Fibroblast of skin of right biceps (primary cell): ENCODE measurements at regions not wholly inside any gene's neighbourhood (a gene's known extent, or its start where the extent isn't known, plus 50 kb on each side); places are given as distances from the start of the nearest gene placed in this dataset.
"Not testable (repeated sequence)": the region's sequence is repeated elsewhere in the genome, so short reads cannot be mapped to it uniquely, and the experiment has no call there.

Experiments
- DNase-seq: peaks from one replicate; pipeline ENCODE4 v3.0.0-alpha.2; 2013

DNA sequence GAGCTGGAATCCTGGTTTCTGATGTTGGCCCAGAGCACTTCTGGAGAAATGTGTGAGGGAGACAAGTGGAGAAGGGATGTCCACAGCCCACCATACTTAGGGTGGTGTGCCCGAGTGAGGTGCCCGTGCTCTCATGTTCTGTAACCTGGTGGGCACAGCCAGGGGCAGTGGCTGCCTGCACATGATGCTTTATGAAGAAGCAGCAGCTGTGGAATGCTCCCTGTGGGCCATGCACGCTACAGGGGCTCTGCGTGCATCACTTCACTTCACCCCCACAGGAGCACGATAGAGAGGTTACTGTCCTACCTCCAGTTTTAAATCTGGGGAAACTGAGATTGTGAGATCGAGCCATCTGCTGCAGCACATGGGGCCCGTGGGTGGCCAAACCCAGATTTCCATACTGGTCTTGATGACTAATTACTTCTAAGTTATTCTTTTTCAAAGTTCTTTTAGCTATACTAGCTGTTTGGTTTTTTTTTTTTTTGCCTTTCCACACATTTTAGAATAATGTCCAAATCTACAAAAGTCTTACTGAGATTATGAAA is 441.6 kb downstream of the GADD45G start:
- no peak for DNase-seq

DNA sequence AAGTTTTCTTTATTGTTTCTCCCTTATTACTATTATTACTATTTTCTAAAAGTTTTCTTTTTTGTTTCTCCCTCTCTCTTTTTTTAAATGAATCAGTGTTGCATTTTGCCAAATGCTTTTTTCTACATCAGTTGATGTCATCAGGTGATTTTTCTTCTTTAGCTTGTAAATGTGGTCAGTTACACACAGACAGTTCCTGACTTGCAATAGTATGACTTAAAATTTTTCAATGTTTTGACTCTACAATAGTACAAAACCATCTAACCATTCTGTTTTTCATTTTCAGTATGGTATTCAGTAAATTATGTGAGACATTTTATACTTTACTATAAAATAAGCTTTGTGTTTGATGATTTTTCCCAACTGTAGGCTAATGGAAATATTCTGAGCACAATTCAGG is 443.0 kb downstream of the GADD45G start:
- DNase-seq: no peak

DNA sequence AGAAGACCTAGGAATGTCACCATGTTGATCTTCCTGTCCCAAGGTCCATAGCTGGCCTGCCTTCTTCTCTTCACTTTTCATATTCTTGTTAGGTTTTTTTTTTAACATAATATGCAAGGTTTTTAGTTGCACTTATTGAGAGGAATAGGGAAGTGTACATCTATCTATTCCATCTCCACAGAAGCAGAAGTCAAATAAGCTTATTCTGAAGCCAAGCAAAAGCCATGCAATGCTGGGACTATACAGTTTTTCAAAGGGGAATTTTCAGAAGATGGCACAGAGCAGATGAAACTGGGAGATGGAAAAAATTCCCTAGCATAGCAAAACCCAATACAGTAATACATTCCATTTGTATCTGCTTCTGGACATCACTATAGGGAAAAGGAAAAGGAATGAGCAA is 447.6 kb downstream of the GADD45G start:
- DNase-seq: no peak

DNA sequence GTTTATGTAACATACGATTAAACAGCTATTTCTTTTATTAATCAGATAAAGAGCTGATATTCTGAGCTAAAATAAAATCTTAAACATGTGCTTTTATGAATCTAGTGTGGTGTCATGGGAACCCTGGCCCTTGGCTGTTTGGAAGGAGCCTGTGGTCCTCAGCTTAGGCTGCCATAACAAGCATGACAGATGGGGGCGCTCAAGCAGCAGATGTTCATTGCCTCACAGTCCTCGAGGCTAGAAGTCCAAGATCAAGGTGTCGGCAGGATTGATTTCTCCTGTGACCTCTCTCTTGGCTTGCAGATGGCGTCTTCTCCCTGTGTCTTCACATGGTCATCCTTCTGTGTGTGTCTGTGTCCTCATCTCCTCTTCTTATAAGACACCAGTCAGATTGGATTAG is 448.2 kb downstream of the GADD45G start:
- no peak for DNase-seq

DNA sequence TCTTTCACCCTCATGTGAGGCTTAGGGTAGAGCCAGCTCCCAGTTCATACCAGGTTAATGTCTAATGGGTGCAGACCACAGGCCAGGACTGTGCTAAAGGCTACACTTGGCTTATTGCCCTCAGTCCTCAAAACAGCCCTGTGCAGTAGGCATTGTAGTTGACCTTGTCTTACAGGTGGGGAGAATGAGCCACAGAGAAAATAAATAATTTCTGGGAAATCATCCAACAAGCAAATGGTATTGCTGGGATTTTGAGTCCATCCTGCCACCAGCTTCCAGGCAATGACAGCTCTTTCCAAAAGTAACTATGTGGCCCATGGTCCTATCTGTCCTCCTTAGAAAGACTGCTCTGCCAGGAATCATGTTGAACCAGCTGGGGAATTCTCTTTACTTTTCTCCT is 450.0 kb downstream of the GADD45G start:
- no peak for DNase-seq

DNA sequence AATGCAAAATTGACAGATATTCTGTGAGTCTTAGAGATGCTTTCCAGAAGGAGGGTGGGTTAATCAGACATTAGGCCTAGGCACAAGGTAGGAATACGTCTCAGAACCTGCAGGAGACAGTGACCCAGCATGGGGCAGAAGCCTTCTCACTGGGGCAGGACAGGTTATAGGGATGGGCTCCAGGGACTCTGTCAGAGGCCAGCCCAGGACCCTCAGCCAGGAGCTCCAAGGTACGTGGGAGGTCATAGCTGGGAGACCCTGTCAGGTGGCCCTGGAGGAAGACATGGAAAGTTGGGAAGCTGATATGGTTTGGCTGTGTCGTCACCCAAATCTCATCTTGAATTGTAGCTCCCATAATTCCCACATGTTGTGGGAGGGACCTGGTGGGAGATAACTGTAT is 450.4 kb downstream of the GADD45G start:
- DNase-seq: no peak

DNA sequence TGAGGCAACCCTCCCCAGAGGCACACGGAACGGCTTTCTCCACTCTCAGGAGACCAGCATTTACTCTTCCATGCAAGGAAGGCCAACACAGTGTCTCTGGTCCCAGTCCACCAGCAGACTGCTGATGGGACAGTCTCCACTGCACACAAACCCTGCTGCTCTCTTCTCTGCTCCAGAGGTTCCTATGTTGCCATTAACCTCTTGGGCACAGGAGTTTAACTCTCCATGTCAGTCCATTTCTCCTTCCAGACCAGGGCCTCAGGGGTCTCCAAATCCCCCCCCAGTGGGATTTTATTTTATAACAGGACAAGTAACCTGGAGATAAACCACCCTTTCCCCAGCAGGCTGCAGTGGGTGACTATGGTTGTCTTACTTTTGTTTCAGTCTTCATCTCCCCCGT is 452.5 kb downstream of the GADD45G start:
- DNase-seq: no peak

DNA sequence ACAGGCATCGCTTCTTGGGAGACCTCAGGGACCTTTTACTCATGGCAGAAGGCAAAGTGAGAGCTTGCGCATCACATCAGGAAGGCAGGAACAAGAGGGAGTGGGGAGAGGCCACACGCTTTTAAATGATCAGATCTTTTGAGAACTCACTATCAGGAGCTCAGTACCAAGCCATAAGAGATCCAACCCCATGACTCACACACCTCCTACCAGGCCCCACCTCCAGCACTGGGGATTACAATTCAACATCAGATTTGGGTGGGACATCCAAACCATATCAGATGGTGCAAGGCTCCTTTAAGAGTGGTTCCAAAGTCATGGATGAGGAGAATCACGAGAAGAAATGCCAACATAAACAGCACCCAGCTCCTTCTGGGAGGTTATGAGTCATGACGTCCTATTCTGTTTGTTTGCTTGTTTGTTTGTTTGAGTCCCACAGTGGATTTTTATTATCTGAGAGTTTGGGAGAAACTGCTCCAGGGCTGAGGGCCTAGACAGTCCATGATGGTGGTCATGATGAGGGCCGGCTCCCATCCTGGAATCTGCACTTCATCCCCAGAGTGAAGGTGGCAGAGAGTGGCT is 453.5 kb downstream of the GADD45G start:
- no peak for DNase-seq

DNA sequence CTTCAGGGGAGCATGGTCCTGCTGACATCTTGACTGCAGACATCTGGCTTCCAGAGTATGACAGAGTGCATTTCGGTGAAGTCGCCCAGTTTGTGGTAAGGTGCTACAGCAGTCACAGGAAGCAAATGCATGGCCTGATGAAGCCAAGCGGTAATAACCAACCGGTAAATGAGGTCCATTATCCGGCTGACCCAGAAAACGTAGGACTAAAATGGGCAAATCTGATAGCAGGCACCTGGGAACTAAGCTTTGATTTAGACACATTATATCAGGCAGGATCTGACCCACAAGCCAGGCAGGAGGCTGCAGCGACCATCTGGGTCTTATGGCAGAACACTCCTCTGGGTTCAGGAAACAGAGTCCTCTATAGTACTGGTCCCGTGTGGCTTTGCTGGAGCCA is 454.6 kb downstream of the GADD45G start:
- no peak for DNase-seq

DNA sequence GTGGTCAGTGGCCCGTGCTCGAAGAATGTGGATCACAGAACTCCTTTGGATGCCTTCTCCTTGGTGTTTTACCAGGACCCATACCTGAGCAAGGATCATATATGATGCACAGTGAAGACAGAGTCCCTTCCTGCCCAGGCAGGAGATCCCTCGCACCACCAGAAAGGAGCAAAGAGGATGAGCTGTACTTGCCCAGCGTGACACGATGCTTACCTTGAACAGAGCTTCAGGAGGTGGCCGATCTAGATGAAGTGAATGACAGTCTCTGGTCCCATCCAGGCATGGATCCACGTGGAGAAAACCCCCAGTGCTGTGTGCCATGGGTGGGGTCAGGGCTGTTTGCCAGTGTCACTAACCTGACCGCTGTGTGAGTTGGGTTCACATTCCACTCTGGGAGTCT is 455.4 kb downstream of the GADD45G start:
- DNase-seq: no peak

DNA sequence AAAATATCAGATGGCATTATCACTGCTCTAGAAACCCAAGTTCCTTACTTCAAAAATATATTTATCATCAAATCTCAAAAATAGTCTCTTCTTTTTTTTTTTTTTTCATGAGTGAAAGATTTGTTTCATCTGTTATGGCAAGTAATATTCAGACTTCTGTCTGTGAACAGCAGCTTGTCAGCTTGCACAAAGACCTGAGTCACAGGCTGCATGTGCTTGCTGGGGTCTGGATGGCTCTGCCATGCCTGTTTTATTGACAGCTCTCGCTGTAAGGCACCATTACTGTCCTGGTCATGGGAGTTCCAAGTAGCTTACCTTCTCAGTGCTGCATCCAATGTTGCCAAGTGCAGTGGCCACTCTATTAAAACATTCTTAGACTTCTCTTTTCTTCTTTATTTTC is 456.4 kb downstream of the GADD45G start:
- no peak for DNase-seq

DNA sequence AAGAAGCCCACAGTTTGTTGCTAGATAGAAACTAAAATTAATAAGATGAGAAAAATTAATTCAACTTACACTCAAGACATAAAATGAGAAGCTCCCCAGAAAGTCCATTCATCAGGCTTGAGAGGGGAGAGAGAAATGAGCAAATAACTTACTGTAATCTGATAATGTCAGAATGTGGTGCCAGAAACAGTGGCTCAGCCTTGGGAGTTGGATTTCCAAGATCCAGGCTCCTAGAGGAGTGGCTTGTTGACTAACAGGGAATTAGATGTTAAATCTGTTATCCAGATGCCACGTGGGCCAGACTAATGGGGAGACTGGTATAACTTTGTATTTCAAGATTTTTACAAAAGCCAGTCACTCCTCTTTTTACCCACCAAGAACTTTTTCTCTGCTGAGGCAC is 458.2 kb downstream of the GADD45G start:
- DNase-seq: no peak

DNA sequence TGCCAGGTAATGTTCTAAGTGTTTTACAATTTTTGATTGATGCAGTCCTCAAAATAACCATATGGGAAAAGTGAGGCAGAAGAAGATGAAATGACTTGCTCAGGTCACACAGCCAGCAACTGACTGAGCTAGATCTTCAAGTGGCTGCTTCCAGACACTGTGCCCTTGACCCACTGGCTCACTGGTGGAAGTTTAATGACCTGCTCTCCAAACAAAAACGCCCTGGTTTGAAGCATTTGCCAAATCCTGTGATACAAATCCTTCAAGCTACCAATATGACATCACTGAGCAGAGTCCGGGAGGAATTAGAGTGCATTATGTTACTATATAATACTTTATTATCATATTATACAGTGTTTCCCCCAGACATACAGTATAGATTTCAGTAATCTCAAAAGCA is 459.4 kb downstream of the GADD45G start:
- no peak for DNase-seq

DNA sequence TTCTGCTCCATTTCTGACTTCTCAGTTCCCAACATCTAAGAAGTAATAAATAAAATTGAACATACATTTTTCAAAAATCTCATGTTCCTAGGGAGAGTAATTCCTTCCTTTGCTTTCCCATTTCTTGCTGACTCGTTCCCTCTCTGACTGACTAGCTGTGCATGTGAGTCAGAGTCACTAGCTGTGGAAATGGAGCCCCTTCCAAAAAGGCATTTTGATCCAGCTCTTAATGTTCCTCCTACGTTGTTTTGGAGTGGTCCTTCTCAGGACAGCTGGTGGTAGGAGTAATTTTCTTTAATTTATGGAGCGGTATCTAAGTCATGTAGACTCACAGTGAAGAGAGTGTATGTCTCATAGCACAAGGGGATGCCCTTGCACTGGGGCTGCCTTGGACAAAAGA is 460.2 kb downstream of the GADD45G start:
- DNase-seq: peak; percentile 54

DNA sequence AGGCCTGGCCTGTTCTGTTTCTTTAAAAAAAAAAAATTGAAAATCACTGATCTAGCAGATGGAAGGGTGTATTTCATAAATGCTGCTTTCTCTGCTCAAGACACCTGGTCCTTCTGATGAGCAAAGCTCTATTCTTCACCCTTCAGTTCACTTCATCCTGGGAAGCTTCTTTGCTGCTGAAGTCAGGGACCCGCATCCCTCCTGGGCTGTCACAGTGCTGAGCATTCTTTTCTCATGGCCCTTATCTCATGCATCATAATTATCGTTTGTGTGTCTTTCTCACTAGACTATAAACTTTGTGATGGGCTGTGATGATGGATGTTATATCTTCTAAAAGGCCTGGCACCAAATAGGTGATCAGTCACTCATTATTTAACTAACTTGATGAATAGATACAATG is 461.0 kb downstream of the GADD45G start:
- DNase-seq: no peak

DNA sequence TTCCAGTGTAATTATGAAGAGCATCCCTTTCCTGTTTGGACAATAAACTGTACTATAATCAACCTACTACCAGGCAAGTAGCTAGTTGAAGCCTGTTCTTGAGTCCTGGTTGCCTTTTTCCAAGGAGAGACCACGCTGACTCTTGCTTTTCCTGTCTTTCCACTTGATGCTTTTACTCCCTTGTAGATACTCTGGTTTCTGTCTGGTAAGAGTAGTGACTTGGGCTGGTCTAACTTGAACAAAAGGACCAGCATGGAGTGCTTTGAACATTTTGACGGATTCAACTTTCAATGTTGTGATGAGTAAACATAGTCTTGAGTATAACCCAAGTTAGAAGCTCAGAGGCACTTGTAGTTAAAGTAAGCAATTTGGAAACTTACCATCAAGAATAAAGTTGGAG is 464.3 kb downstream of the GADD45G start:
- DNase-seq: no peak

DNA sequence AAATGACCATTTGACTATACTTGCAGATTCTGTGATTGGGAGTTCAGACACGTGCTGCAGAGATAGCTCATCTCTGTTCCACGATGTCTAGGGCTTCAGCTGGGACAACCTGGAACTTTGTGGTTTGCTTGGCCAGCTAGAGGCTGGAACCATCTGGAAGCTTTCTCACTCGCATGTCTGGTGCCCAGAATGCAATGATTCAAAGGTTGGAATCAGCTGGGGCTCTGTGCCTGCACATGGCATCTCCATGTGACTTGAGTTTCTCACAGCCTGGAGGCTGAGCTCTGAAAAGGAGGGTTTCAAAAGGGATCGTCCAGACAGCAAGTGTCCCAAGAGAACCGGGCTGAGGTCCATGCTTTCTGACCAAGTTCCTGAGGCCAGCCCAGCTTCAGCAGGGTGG is 465.2 kb downstream of the GADD45G start:
- no peak for DNase-seq

DNA sequence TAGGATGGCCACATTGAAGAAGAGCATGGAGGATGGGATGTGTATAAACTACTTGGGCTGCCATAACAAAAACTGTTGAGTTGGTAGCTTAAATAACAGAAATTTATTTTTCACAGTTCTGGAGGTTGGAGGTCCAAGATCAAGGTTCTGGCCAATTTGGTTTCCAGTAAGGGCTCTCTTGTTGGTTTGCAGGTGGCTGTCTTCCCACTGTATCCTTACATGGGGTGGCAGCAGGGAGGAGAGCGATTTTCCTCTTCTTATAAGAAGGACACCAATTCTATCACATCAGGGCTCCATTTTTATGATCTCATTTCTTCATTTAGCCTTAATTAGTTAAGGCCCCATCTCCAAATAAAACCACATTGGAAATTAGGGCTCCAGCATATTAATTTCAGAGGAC is 465.7 kb downstream of the GADD45G start:
- no peak for DNase-seq

DNA sequence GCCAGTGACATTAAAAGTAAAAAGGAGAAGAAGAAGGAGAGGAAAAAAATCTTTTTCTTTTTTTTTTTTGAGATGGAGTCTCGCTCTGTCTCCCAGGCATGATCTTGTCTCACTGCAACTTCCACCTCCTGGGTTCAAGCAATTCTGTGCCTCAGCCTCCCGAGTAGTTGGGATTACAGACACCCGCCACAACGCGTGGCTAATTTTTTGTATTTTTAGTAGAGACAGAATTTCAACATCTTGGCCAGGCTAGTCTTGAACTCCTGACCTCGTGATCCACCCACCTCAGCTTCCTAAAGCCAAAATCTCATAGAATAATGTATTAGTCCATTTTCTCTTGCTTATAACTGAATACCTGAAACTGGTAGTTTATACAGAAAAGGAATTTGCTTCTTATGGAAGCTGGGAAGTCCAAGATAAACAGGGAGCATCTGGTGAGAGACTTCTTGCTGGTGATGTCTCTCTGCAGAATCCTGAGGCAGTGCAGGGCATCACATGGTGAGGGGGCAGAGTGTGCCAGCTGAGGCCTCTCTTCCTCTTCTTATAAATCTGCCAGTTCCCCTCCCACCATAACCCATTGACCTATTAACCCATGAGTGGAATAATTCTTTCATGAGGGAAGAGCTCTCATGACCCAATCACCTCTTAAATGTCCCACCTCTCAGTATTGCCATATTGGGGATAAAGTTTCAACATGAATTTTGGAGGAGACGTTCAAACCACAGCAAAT is 466.3 kb downstream of the GADD45G start:
- DNase-seq: no peak

DNA sequence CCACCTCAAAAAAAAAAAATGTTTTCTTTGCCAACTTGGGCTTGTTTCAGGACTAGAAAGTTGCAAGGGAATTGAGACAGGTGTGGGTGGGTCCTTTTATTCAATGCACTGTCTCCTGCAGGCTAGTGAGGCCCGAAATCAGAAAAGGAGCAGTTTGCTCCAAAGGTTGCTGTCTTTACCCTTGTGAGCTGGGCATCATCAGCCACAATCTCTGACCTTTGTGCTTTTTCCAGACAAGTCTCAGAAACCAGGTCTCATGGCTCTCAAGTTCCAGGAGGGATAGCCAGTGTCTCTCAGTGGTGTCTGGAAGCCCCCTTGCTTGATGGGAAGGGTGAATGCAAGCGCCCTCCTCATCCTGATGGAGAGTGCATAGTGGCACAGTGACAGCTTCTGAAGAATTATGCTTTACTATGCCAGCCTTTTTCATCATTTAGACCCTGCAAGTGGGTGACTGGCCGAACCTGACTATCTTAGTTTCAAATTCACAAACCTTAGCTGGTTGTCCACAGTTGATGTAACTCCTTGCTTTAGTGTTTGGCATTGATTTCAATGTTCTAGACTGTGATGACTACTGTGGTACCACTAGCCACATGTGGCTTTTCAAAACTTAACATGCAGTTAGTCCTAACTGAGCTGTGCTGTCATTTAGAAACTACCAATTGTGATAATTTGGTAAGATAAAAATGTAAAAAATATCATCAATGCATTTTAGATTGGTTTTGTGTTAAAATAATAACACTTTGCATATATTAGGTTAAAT is 468.6 kb downstream of the GADD45G start:
- no peak for DNase-seq

DNA sequence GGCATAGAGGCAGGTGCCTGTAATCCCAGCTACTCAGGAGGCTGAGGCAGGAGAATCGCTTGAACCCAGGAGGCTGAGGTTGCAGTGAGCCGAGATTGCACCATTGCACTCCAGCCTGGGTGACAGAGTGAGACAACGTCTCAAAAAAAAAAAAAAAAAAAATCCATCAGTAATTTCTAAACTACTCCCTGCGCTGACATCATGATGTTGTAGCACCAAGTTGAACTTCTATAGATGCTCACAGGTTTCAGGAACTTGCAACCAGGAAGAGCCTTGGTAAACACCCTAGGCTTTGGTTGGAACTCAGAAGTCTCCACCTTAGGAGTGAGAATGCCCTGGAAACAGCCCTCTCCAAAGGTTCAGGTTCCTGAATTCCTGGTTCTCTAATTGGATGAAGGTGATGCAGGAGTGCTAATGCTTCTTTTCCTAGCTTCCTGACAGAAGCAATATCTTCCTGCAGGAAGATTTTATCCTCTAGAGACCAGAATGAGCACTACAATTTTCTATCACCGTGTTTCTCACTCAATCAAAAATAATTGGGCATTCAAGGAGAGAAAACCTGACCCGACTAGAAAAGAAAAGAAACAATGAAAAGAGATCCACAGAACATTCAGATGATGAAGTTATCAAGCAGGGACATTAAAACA is 469.6 kb downstream of the GADD45G start:
- DNase-seq: no peak

DNA sequence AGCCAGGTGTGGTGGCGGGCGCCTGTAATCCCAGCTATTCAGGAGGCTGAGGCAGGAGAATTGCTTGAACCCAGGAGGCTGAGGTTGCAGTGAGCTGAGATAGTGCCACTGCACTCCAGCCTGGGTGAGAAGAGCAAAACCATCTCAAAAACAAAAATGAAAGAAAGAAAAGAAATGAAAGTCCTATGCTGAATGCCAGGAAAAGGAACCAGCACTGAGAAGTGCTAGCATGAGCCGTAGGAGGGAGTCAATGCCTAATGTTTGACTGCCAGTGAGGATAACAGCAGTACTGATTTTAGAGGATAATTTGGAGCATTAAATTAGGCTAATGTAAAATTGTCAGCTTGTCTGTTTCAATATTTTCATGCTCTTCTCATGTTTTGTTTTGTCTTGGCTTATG is 472.8 kb downstream of the GADD45G start:
- DNase-seq: not testable (repeated sequence)

DNA sequence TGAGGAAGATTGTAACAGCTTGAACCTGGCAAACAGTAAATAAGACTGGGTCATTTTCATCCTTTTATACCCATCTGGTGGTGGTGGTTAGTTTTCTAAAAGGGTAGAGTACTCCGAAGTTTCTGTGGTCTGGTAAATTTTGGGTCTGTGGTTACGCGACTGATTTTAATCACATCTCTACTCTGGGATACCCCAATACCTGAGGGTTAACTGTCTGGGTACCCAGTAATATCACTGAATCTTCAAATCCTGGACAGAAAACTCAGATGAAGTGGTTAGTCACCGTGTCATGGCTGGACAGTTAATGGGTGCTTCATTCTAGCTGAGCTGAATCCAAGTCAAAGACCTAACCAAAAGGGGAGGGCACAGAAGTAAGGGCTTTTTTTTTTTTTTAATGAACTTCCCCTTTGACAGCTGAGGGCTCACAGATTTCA is 474.2 kb downstream of the GADD45G start:
- DNase-seq: no peak

DNA sequence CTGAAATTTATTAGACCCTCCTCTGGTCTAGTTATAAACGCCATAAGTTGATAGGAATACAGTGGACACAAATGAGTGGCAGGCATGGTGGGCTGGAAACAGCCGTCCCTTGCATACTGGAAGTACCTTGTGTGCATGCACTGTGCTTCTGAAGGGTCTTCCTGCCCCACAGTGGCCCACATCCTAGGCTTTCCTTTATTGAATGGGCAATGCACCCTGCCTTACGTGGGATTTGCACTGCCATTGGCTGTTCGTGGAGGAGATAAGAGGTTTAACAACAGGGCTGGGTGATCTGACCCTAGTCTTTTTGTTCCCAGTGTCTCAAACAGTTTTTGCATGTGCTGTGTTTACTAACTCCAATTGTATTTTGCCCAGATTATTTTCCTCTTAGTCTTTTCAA is 480.8 kb downstream of the GADD45G start:
- no peak for DNase-seq
